Tibial nerve (tissue), 4 donors: ENCODE measurements at regions not wholly inside any gene's neighbourhood (a gene's known extent, or its start where the extent isn't known, plus 50 kb on each side); places are given as distances from the start of the nearest gene placed in this dataset.

Source experiments
- DNase-seq, 2 donors: peaks; one replicate each; pipeline ENCODE4 v3.0.0-alpha.2; 2019; ENCODE audit warnings: low spot score in 2 of 2
- H3K27ac ChIP-seq, 4 donors: fragments of 200-600 bp; sonication (generic) in 3 of 4; one replicate each; pipeline ENCODE4 v1.5.1; 2017 to 2019; ENCODE audit warnings: mild to moderate bottlenecking in 1 of 4
- H3K27me3 ChIP-seq, 2 donors: fragments of 200-600 bp; sonication (generic) in 1 of 2; one replicate each; pipeline versions ENCODE4 v1.5.1 to v1.6.0; 2017 to 2019
- H3K36me3 ChIP-seq, 3 donors: fragments of 200-600 bp; sonication (generic); one replicate each; pipeline ENCODE4 v1.5.1; 2018 to 2019
- H3K4me1 ChIP-seq, 4 donors: fragments of 200-600 bp; sonication (generic) in 3 of 4; one replicate each; pipeline ENCODE4 v1.5.1; 2017 to 2019
- H3K4me3 ChIP-seq, 4 donors: fragments of 200-600 bp; sonication (generic) in 3 of 4; one replicate each; pipeline ENCODE4 v1.5.1; 2017 to 2019; ENCODE audit warnings: mild to moderate bottlenecking in 1 of 4, moderate library complexity in 1 of 4
- H3K9me3 ChIP-seq, 4 donors: fragments of 200-600 bp; sonication (generic) in 3 of 4; one replicate each; pipeline ENCODE4 v1.5.1; 2017 to 2019
- CTCF ChIP-seq, 5 experiments: fragments of 200-600 bp in 3 of 5; fragments of 450-650 bp in 2 of 5; sonication (generic) in 3 of 5; IDR thresholded peaks; one replicate each; pipeline ENCODE4 v1.5.1; 2016 to 2019; ENCODE audit warnings: antibody characterized with exemption in 5 of 5, mild to moderate bottlenecking in 3 of 5, moderate library complexity in 2 of 5
- EP300 ChIP-seq, 2 donors: sonication (generic); formaldehyde crosslinking; IDR thresholded peaks; one replicate each; pipeline ENCODE4 v1.6.1; 2017; ENCODE audit warnings: antibody characterized with exemption in 2 of 2, mild to moderate bottlenecking in 1 of 2
- POLR2A ChIP-seq, 2 donors: fragments of 450-650 bp; IDR thresholded peaks; one replicate each; pipeline ENCODE4 v1.6.1; 2017; ENCODE audit warnings: antibody characterized with exemption in 2 of 2, mild to moderate bottlenecking in 2 of 2, moderate library complexity in 2 of 2
- WGBS, 2 donors: methylation state at CpG; one replicate each; pipeline ENCODE4 v1.1.5; 2018; 5-methylcytosine and 5-hydroxymethylcytosine counted together

- H3K4me1 ChIP-seq, result peaks cover 0 to 15% (median 2%) of the 10 kb centered on the region in 4 donors
- no peaks in the 10 kb centered on the region for H3K9me3 ChIP-seq
- 85 to 88% methylated on average over 7 to 8 of the region's 8 CpGs for whole genome bisulfite sequencing, 2 donors
- no peak for TF ChIP-seq CTCF (IDR thresholded peaks at IDR 0.05)
- TF ChIP-seq EP300 (IDR thresholded peaks at IDR 0.05), result no peak
- TF ChIP-seq POLR2A (IDR thresholded peaks at IDR 0.05), result no peak
- DNase-seq, result no peak
- H3K27me3 ChIP-seq, result no peaks in the 10 kb centered on the region
- H3K27ac ChIP-seq, result no peak overlapping the region
- no peak overlapping the region for H3K4me3 ChIP-seq
- no peaks in the 10 kb centered on the region for H3K36me3 ChIP-seq
Observed at GRCh38 chr6:44668391-44668930, 281.0 kb downstream of the CDC5L start.

GRCh38 chr6:44668976-44669934, 281.7 kb downstream of the CDC5L start:
- Histone ChIP-seq H3K27ac (no peak overlapping the region), H3K27me3 (no peaks in the 10 kb centered on the region), H3K4me3 (no peak overlapping the region), H3K4me1 (peaks cover 0 to 14% (median 2%) of the 10 kb centered on the region in 4 donors), H3K9me3 (no peaks in the 10 kb centered on the region), H3K36me3 (no peaks in the 10 kb centered on the region)
- 92 to 97% methylated on average over 9 of the region's 9 CpGs for WGBS, 2 donors
- no peak for DNase-seq
- no peak for TF ChIP-seq POLR2A (IDR thresholded peaks at IDR 0.05)
- no peak for TF ChIP-seq CTCF (IDR thresholded peaks at IDR 0.05)
- TF ChIP-seq EP300 (IDR thresholded peaks at IDR 0.05), result no peak

- H3K27ac ChIP-seq, result no peak overlapping the region
- no peaks in the 10 kb centered on the region for H3K27me3 ChIP-seq
- H3K36me3 ChIP-seq, result no peaks in the 10 kb centered on the region
- 93 to 100% methylated on average over 3 of the region's 3 CpGs for WGBS, 2 donors
- H3K9me3 ChIP-seq, result no peaks in the 10 kb centered on the region
- no peak for DNase-seq
- peaks cover 0 to 14% (median 2%) of the 10 kb centered on the region in 4 donors for H3K4me1 ChIP-seq
- TF ChIP-seq POLR2A (IDR thresholded peaks at IDR 0.05) (no peak), EP300 (IDR thresholded peaks at IDR 0.05) (no peak), CTCF (IDR thresholded peaks at IDR 0.05) (no peak)
- no peak overlapping the region for H3K4me3 ChIP-seq
Observed at GRCh38 chr6:44670146-44670545, 282.6 kb downstream of the CDC5L start.

- no peak for TF ChIP-seq CTCF (IDR thresholded peaks at IDR 0.05)
- no peak for TF ChIP-seq EP300 (IDR thresholded peaks at IDR 0.05)
- no peak for TF ChIP-seq POLR2A (IDR thresholded peaks at IDR 0.05)
- no peak for DNase-seq
- no peak overlapping the region for H3K4me3 ChIP-seq
- H3K27me3 ChIP-seq, result no peaks in the 10 kb centered on the region
- 76 to 84% methylated on average over 4 of the region's 4 CpGs for WGBS, 2 donors
- H3K9me3 ChIP-seq, result no peaks in the 10 kb centered on the region
- peaks cover 0 to 14% (median 2%) of the 10 kb centered on the region in 4 donors for H3K4me1 ChIP-seq
- no peak overlapping the region for H3K27ac ChIP-seq
- no peaks in the 10 kb centered on the region for H3K36me3 ChIP-seq
Observed at GRCh38 chr6:44671333-44671732, 283.8 kb downstream of the CDC5L start.

- Histone ChIP-seq H3K4me1 (peaks cover 0 to 9% (median 1%) of the 10 kb centered on the region in 4 donors), H3K27me3 (no peaks in the 10 kb centered on the region), H3K4me3 (no peak overlapping the region), H3K27ac (no peak overlapping the region), H3K36me3 (no peaks in the 10 kb centered on the region), H3K9me3 (no peaks in the 10 kb centered on the region)
- TF ChIP-seq POLR2A (IDR thresholded peaks at IDR 0.05), result no peak
- no peak for TF ChIP-seq EP300 (IDR thresholded peaks at IDR 0.05)
- no peak for TF ChIP-seq CTCF (IDR thresholded peaks at IDR 0.05)
- 76 to 81% methylated on average over 3 of the region's 3 CpGs for WGBS, 2 donors
- no peak for DNase-seq
Observed at GRCh38 chr6:44672086-44672485, 284.6 kb downstream of the CDC5L start.
